ENCODE measurements at regions not wholly inside any gene's neighbourhood (a gene's known extent, or its start where the extent isn't known, plus 50 kb on each side); places are given as distances from the start of the nearest gene placed in this dataset.

DNA sequence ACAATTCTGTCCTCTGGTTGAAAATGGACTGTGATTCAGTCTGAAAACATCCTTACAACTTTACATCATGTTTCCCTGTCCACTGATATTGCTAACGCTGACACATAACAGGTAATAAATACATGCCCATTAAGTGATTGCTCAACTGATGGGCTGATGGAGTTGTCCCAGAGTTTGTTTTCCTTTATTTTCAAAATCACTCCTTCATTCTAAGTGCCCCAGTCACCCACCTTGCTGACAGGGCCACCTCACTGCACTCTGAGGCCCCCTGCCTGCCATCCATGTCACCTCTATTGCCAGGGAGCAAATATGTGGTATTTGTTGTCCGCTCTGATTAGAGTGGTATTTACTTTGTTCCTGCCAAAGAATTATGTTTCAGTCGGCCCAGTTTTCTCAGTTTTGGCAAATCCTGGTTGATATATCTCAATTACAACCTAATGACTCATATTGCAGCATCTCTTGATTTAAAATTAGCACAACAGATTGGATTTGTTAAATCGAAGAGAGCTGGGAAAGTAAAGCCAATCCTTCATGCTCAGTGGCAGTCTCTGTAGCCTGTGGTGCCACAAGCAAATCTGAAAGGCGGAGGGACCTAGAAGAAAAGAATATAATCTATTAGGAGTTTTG, 105.1 kb downstream of the RDH14 start:
- TF ChIP-seq, protein P1, sequence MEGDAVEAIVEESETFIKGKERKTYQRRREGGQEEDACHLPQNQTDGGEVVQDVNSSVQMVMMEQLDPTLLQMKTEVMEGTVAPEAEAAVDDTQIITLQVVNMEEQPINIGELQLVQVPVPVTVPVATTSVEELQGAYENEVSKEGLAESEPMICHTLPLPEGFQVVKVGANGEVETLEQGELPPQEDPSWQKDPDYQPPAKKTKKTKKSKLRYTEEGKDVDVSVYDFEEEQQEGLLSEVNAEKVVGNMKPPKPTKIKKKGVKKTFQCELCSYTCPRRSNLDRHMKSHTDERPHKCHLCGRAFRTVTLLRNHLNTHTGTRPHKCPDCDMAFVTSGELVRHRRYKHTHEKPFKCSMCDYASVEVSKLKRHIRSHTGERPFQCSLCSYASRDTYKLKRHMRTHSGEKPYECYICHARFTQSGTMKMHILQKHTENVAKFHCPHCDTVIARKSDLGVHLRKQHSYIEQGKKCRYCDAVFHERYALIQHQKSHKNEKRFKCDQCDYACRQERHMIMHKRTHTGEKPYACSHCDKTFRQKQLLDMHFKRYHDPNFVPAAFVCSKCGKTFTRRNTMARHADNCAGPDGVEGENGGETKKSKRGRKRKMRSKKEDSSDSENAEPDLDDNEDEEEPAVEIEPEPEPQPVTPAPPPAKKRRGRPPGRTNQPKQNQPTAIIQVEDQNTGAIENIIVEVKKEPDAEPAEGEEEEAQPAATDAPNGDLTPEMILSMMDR (conservative IDR thresholded peaks at IDR 0.05; ENCODE audit: control insufficient read depth, insufficient read depth, low read depth, low read length) = peak; percentile 44
- H3K4me3 ChIP-seq (ENCODE audit: control insufficient read depth, low read depth, low read length) = no peak overlapping the region
- DNase-seq (ENCODE audit: low read depth) = peak; percentile 93

DNA sequence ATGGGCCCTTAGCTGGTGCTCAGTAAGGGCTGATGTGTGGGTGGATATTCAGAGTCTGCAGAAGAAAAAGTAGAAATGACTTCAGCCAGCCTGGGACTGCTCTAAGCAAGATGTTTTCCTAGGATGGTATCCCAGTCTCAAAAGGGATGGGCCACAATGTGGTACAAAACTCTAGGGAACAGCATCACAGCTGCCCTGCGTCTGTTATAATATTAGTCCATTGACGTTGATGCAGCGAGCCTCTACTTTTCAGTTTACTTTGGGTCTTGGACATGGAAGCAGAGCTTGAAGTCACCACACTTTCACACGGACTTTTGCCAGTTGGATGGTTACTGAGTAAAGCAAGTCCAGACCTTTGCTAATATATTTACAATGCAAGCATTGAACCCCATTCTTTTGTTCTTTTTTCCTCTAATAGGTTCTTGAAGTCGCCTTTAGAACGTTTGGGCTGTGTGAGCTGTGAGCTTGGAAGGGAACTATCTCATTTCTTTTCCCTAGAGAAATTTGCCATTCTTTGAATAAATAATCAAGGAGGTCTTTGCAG, 105.7 kb downstream of the RDH14 start:
- peak; percentile 81 for DNase-seq (ENCODE audit: low read depth)
- H3K4me3 ChIP-seq (ENCODE audit: control insufficient read depth, low read depth, low read length) = no peak overlapping the region
- TF ChIP-seq, protein P1 (conservative IDR thresholded peaks at IDR 0.05; ENCODE audit: control insufficient read depth, insufficient read depth, low read depth, low read length) = no peak

DNA sequence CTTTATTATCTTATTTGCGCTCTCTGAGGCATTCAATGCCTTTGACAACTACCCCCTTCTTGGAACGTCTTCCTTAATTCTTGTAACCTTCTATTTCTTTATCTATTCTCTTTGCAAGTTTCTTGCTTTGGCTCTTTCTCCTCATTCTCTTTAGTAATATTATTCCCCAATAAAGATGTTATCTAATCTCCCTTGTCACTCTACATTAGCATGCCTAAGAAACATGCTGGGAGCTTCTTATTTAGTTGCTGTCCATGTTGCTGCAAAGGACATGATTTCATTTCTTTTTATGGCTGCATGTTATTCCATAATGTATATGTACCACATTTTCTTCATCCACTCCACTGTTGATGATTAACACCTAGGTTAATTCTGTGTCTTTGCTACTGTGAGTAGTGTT, 113.7 kb downstream of the RDH14 start:
- H3K4me3 ChIP-seq (ENCODE audit: control insufficient read depth, low read depth, low read length) = no peak overlapping the region
- DNase-seq (ENCODE audit: low read depth) = no peak
- TF ChIP-seq, protein P1 (conservative IDR thresholded peaks at IDR 0.05; ENCODE audit: control insufficient read depth, insufficient read depth, low read depth, low read length) = no peak

DNA sequence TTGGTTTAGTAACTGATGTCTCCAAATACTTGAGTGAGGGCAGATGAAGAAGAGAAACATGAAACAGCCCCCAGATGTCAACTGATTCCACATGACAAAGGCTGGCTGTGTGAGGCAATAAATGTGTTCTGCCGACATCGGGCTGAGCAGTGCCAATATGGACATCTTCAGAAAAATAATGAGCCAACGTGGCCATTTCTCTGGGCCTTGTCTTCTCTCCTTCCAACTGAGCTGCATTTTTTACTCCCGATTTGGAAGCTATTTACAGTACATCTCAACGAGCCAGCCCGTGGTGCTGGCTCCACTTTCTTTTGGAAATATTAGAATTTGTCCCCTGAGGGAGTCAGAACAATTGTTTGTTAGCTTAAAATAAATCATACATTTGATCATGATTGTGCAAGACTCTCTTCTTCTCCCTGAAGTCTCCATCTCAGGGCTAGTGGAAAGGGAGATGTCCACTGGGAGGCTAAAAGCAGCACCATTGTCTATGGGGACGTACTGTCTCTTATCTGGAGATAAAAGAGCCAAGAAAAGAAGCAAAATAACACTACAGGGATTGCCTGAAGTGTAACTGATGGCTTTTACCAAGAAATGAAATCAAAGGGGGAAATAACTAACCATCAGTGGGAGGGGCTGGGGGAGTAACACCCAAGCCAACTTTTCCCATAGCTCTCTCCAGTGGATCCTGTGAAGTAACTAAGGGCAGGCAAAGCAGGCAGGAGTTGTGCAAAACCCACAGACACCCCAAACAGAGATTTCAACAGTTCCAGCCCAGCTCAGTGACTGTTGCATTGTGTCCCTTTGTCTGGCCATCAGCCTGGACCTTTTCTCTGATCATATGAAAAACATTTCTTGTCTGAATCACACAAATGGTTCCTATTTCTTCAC, 114.8 kb downstream of the RDH14 start:
- TF ChIP-seq, protein P1 (conservative IDR thresholded peaks at IDR 0.05; ENCODE audit: control insufficient read depth, insufficient read depth, low read depth, low read length) = no peak
- DNase-seq (ENCODE audit: low read depth) = peak; percentile 82
- H3K4me3 ChIP-seq (ENCODE audit: control insufficient read depth, low read depth, low read length) = no peak overlapping the region

DNA sequence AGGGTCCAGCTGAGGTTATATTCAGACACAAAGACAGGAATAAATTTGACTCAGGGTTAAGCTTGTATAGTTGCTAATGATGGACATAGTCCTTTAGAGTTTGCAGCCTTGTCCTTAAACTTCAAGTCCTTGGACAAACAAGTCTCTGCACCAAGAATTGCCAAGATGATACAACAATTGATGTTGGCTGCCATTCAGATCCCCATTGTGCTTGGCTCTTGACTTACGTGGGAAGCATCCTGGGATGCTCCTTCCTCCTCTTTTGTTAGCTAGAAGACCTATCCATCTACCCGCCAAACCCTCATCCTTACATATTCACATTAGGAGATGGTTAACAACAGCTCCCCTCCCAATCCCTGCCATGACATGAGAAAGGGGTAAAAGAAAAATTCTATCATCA, 115.6 kb downstream of the RDH14 start:
- peak; percentile 38 for DNase-seq (ENCODE audit: low read depth)
- TF ChIP-seq, protein P1 (conservative IDR thresholded peaks at IDR 0.05; ENCODE audit: control insufficient read depth, insufficient read depth, low read depth, low read length) = no peak
- no peak overlapping the region for H3K4me3 ChIP-seq (ENCODE audit: control insufficient read depth, low read depth, low read length)

DNA sequence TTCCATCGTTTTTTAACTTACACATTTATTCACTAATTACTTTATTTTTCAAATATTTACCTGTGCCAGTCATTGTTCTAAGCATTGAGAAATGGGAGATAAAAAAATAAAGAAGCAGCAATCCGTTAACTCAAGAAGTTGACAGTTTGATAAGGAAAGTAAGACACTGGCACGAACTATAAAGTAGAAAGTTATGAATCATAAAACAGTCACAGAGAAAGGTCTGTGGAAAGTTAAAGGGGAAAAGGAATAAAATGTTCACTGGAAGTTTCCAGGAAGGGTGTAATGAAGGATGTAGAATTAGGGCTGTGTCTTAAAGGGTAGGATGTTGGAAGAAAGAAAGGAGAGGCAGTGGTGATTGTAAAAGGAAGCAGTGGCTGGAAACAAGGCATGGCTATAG, 118.9 kb downstream of the RDH14 start:
- TF ChIP-seq, protein P1 (conservative IDR thresholded peaks at IDR 0.05; ENCODE audit: control insufficient read depth, insufficient read depth, low read depth, low read length) = no peak
- H3K4me3 ChIP-seq (ENCODE audit: control insufficient read depth, low read depth, low read length) = no peak overlapping the region
- no peak for DNase-seq (ENCODE audit: low read depth)

All from fibroblast of mammary gland (primary cell).